Ovary (tissue), 7 donors: ENCODE measurements at regions not wholly inside any gene's neighbourhood (a gene's known extent, or its start where the extent isn't known, plus 50 kb on each side); places are given as distances from the start of the nearest gene placed in this dataset.

ENCODE experiments used
- DNase-seq, 5 donors: peaks; one replicate each; pipeline ENCODE4 v3.0.0-alpha.2; 2019 to 2020
- H3K27ac ChIP-seq, 2 donors: fragments of 200-600 bp; one replicate each; pipeline versions ENCODE4 v1.5.1 to v1.8.0; 2019 to 2022
- H3K27me3 ChIP-seq: fragments of 200-600 bp; one replicate; pipeline ENCODE4 v1.8.0; 2022
- H3K36me3 ChIP-seq: fragments of 200-600 bp; sonication (generic); one replicate; pipeline ENCODE4 v1.5.1; 2019
- H3K4me1 ChIP-seq: one replicate; pipeline ENCODE4 v1.8.1; 2013; ENCODE audit warnings: mild to moderate bottlenecking, moderate library complexity; ENCODE audit not compliant: insufficient read depth
- H3K4me3 ChIP-seq: fragments of 200-600 bp; sonication (generic); one replicate; pipeline ENCODE4 v1.5.1; 2017
- H3K9me3 ChIP-seq, 2 donors: fragments of 200-600 bp in 1 of 2; sonication (generic) in 1 of 2; one replicate each; pipeline versions ENCODE4 v1.5.1 to v1.8.1; 2013 to 2019; ENCODE audit warnings: mild to moderate bottlenecking in 1 of 2, moderate library complexity in 1 of 2
- CTCF ChIP-seq, 3 donors: fragments of 450-650 bp in 2 of 3; fragments of 200-600 bp in 1 of 3; IDR thresholded peaks; one replicate each; pipeline versions ENCODE4 v1.5.1 to v1.8.0; 2016 to 2022; ENCODE audit warnings: antibody characterized with exemption in 3 of 3, mild to moderate bottlenecking in 1 of 3
- EP300 ChIP-seq: sonication (generic); formaldehyde crosslinking; IDR thresholded peaks from one replicate; pipeline ENCODE4 v1.6.1; 2017; ENCODE audit warnings: antibody characterized with exemption
- POLR2A ChIP-seq: fragments of 450-650 bp; IDR thresholded peaks from one replicate; pipeline ENCODE4 v1.6.1; 2017; ENCODE audit warnings: antibody characterized with exemption, mild to moderate bottlenecking, moderate library complexity
- WGBS, 3 donors: extraction: QIAGEN DNeasy Blood & Tissue Kit in 1 of 3; methylation state at CpG; one replicate each; pipeline versions ENCODE4 v1.1.5 to v1.1.7; 2013 to 2017; 5-methylcytosine and 5-hydroxymethylcytosine counted together
- intact Hi-C, 4 donors: fragments of 100-400 bp; cut with DNase I; formaldehyde crosslinking; loops; one replicate each; pipeline versions ENCODE4 v1.11.0 to v1.15.1; 2022 to 2023
- donor health status: DM: no; HTN: no; CAD: no; lungs with moderate emphysema.
- donor health status: DM: no; HTN: no; CAD: no.
- donor health status: Bipolar disorder and iron deficiency.
- donor health status: DM: no; HTN: no; CAD: no.
- donor health status: DM: yes; HTN: yes; CAD: no.

- Histone ChIP-seq H3K4me1 (no peaks in the 10 kb centered on the region), H3K27ac (no peak overlapping the region), H3K9me3 (no peaks in the 10 kb centered on the region), H3K27me3 (no peaks in the 10 kb centered on the region), H3K36me3 (no peaks in the 10 kb centered on the region), H3K4me3 (no peak overlapping the region)
- intact Hi-C loops = no loop called here
- TF ChIP-seq EP300 (no peak), CTCF (IDR thresholded peaks at IDR 0.05) (no peak), POLR2A (no peak)
- DNase-seq = no peak
- WGBS, 3 donors = 88 to 91% (median 88%) methylated on average over 8 of the region's 8 CpGs
Measured at GRCh38 chr16:73714976-73715375, 581.6 kb upstream of the PSMD7 start.

GRCh38 chr16:73713778-73714495, 582.7 kb upstream of the PSMD7 start:
- Histone ChIP-seq H3K4me1 (no peaks in the 10 kb centered on the region), H3K9me3 (no peaks in the 10 kb centered on the region), H3K36me3 (no peaks in the 10 kb centered on the region), H3K4me3 (no peak overlapping the region), H3K27ac (no peak overlapping the region), H3K27me3 (no peaks in the 10 kb centered on the region)
- TF ChIP-seq EP300 (no peak), CTCF (IDR thresholded peaks at IDR 0.05) (peak in 1 of 3 donors; percentile 10)
- no peak for DNase-seq
- 71 to 87% (median 75%) methylated on average over 12 of the region's 12 CpGs for WGBS, 3 donors
- intact Hi-C loops = no loop called here

- TF ChIP-seq CTCF (IDR thresholded peaks at IDR 0.05) = no peak
- no peak for TF ChIP-seq POLR2A
- no peak for TF ChIP-seq EP300
- H3K9me3 ChIP-seq = no peaks in the 10 kb centered on the region
- DNase-seq = no peak
- H3K4me1 ChIP-seq = no peaks in the 10 kb centered on the region
- H3K27ac ChIP-seq = no peak overlapping the region
- no peak overlapping the region for H3K4me3 ChIP-seq
- intact Hi-C loops = no loop called here
- WGBS, 3 donors = 33 to 39% (median 34%) methylated on average over 8 of the region's 8 CpGs
- no peaks in the 10 kb centered on the region for H3K36me3 ChIP-seq
- no peaks in the 10 kb centered on the region for H3K27me3 ChIP-seq
Measured at GRCh38 chr16:73713251-73713650, 583.4 kb upstream of the PSMD7 start.

- Histone ChIP-seq H3K27ac (no peak overlapping the region), H3K9me3 (no peaks in the 10 kb centered on the region), H3K27me3 (no peaks in the 10 kb centered on the region), H3K4me3 (no peak overlapping the region), H3K4me1 (no peaks in the 10 kb centered on the region), H3K36me3 (no peaks in the 10 kb centered on the region)
- no peak for DNase-seq
- 48 to 58% (median 54%) methylated on average over 4 of the region's 4 CpGs for WGBS, 3 donors
- TF ChIP-seq POLR2A = no peak
- TF ChIP-seq EP300 = no peak
- no peak for TF ChIP-seq CTCF (IDR thresholded peaks at IDR 0.05)
- intact Hi-C loops = no loop called here
Measured at GRCh38 chr16:73711406-73712080, 585.1 kb upstream of the PSMD7 start.
